ENCODE measurements at regions not wholly inside any gene's neighbourhood (a gene's known extent, or its start where the extent isn't known, plus 50 kb on each side); places are given as distances from the start of the nearest gene placed in this dataset.

- TF ChIP-seq YY1 (IDR thresholded peaks at IDR 0.05; ENCODE audit: insufficient read depth, insufficient read length): no peak
- TF ChIP-seq ZNF274 (IDR thresholded peaks at IDR 0.05; ENCODE audit: low read depth, low read length): no peak
Observed at GRCh38 chr13:40152145-40152544, 496.7 kb downstream of the COG6 start.
